ENCODE measurements at regions not wholly inside any gene's neighbourhood (a gene's known extent, or its start where the extent isn't known, plus 50 kb on each side); places are given as distances from the start of the nearest gene placed in this dataset.

- no peak for TF ChIP-seq CTCF (IDR thresholded peaks at IDR 0.05; ENCODE audit: poor library complexity)
- no peak for TF ChIP-seq EZH2phosphoT487 (IDR thresholded peaks at IDR 0.05; ENCODE audit: low read depth, severe bottlenecking, unreplicated experiment)
These were observed 184.2 kb downstream of the LY86 start for GRCh38 chr6:6772751-6773150.
